ENCODE measurements at regions not wholly inside any gene's neighbourhood (a gene's known extent, or its start where the extent isn't known, plus 50 kb on each side); places are given as distances from the start of the nearest gene placed in this dataset.

GRCh38 chr18:74023220-74023619 lies 124.4 kb downstream of the FBXO15 start:
- TF ChIP-seq CTCF (IDR thresholded peaks at IDR 0.05; ENCODE audit: poor library complexity) (no peak), EZH2 (IDR thresholded peaks at IDR 0.05; ENCODE audit: borderline replicate concordance) (no peak), EZH2phosphoT487 (IDR thresholded peaks at IDR 0.05; ENCODE audit: low read depth, severe bottlenecking, unreplicated experiment) (no peak)
- peaks cover 3% of the 10 kb centered on the region for H3K27me3 ChIP-seq
- no peak overlapping the region for H3K4me2 ChIP-seq
- H3K9me3 ChIP-seq (ENCODE audit: low read depth): no peaks in the 10 kb centered on the region
- H3K27ac ChIP-seq: no peak overlapping the region
- no peak overlapping the region for H3K4me3 ChIP-seq
- no peaks in the 10 kb centered on the region for H3K79me2 ChIP-seq
- no peaks in the 10 kb centered on the region for H3K36me3 ChIP-seq (replicated peaks; ENCODE audit: insufficient read depth, low read depth)
- WGBS (ENCODE audit: low lambda C conversion rate, missing lambda C conversion rate): 47% methylated on average over 3 of the region's 3 CpGs
- H3K4me1 ChIP-seq (ENCODE audit: insufficient read depth): no peaks in the 10 kb centered on the region
- no peak for DNase-seq (ENCODE audit: low spot score)
- no peaks in the 10 kb centered on the region for H4K20me1 ChIP-seq (ENCODE audit: insufficient read depth, poor library complexity, severe bottlenecking)
- no peaks in the 10 kb centered on the region for H3K9me2 ChIP-seq (replicated peaks; ENCODE audit: insufficient read depth)
- no peak overlapping the region for H2AFZ ChIP-seq

DNA sequence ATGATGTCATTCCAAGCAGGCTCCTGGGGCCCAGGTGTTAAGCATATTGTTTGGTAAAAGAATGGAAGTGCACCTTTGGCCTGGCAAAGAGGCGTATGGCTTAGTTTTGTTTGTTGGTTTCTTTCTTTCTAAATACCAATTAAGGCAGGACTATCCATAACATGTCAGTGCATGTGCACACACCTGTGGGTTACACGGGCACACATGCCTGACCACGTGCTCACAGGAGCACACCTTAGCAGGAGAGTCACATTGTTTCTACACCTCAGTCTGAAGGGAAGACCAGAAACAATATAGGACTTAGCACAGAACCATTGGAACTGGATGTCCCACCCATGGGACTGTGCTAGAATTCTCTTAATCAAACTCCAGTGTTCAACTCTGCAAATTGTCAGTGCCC lies 127.8 kb downstream of the FBXO15 start:
- H3K9me2 ChIP-seq (replicated peaks; ENCODE audit: insufficient read depth): no peaks in the 10 kb centered on the region
- H3K4me3 ChIP-seq: no peak overlapping the region
- no peaks in the 10 kb centered on the region for H3K79me2 ChIP-seq
- no peak for DNase-seq (ENCODE audit: low spot score)
- no peak overlapping the region for H3K27ac ChIP-seq
- no peaks in the 10 kb centered on the region for H3K36me3 ChIP-seq (replicated peaks; ENCODE audit: insufficient read depth, low read depth)
- 90% methylated on average over 3 of the region's 3 CpGs for WGBS (ENCODE audit: low lambda C conversion rate, missing lambda C conversion rate)
- no peak for TF ChIP-seq EZH2phosphoT487 (IDR thresholded peaks at IDR 0.05; ENCODE audit: low read depth, severe bottlenecking, unreplicated experiment)
- no peak for TF ChIP-seq EZH2 (IDR thresholded peaks at IDR 0.05; ENCODE audit: borderline replicate concordance)
- TF ChIP-seq CTCF (IDR thresholded peaks at IDR 0.05; ENCODE audit: poor library complexity): no peak
- peaks cover 3% of the 10 kb centered on the region for H3K27me3 ChIP-seq
- no peaks in the 10 kb centered on the region for H4K20me1 ChIP-seq (ENCODE audit: insufficient read depth, poor library complexity, severe bottlenecking)
- H3K4me2 ChIP-seq: no peak overlapping the region
- H2AFZ ChIP-seq: no peak overlapping the region
- no peaks in the 10 kb centered on the region for H3K4me1 ChIP-seq (ENCODE audit: insufficient read depth)
- no peaks in the 10 kb centered on the region for H3K9me3 ChIP-seq (ENCODE audit: low read depth)

DNA sequence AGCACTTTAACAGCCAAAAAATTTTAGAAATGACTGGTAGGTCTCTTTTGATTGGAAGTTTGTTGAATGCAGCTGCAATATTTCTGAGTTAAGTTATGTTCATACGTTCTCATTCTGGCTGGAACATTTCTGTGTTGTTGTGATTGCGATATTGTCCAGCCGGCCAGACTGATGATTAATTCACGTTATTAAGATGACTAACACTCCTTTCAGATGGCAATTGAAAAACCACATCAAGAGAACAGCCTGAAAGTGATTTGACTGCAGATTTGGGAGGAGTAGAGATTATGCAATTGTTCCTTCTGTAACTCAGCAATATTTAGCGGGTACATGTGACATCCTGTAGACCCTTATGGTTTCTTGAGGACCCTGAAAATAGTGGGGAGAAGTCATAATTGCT lies 133.7 kb downstream of the FBXO15 start:
- Histone ChIP-seq H3K79me2 (no peaks in the 10 kb centered on the region), H3K4me3 (no peak overlapping the region), H3K36me3 (replicated peaks; ENCODE audit: insufficient read depth, low read depth) (no peaks in the 10 kb centered on the region), H3K9me3 (ENCODE audit: low read depth) (no peaks in the 10 kb centered on the region), H3K27ac (no peak overlapping the region), H3K9me2 (replicated peaks; ENCODE audit: insufficient read depth) (no peaks in the 10 kb centered on the region), H3K4me2 (no peak overlapping the region), H4K20me1 (ENCODE audit: insufficient read depth, poor library complexity, severe bottlenecking) (no peaks in the 10 kb centered on the region), H2AFZ (no peak overlapping the region), H3K4me1 (ENCODE audit: insufficient read depth) (no peaks in the 10 kb centered on the region), H3K27me3 (peaks cover under 1% of the 10 kb centered on the region)
- no peak for TF ChIP-seq EZH2phosphoT487 (IDR thresholded peaks at IDR 0.05; ENCODE audit: low read depth, severe bottlenecking, unreplicated experiment)
- TF ChIP-seq CTCF (IDR thresholded peaks at IDR 0.05; ENCODE audit: poor library complexity): no peak
- TF ChIP-seq EZH2 (IDR thresholded peaks at IDR 0.05; ENCODE audit: borderline replicate concordance): no peak
- WGBS (ENCODE audit: low lambda C conversion rate, missing lambda C conversion rate): 75% methylated on average over 5 of the region's 5 CpGs
- no peak for DNase-seq (ENCODE audit: low spot score)

All from hepatocyte (in vitro differentiated cells).